ENCODE measurements at regions not wholly inside any gene's neighbourhood (a gene's known extent, or its start where the extent isn't known, plus 50 kb on each side); places are given as distances from the start of the nearest gene placed in this dataset.

GRCh38 chr2:129857200-129857599, 122.3 kb upstream of the RAB6C start:
- DNase-seq, result no peak

DNA sequence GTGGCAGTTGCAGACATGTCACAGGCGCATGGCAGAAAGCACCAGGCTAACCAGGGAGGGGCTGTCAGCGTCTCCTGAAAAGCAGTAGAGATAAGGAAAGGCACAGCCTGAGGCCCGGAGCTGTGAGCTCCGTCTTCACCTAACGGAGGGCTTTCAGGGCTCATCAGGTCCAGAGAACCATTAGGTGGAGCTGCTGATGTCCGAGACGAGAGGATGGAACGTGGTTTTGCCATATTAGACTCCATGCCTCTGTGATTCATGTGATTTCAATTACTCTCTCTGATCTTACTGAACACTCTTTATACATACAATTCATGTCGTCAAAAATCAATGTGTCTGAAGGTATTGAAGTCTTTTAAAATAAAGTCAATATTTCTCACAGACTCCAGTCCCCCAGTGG, 120.3 kb upstream of the RAB6C start:
- DNase-seq, result no peak

GRCh38 chr2:129860088-129860487, 119.4 kb upstream of the RAB6C start:
- no peak for DNase-seq

DNA sequence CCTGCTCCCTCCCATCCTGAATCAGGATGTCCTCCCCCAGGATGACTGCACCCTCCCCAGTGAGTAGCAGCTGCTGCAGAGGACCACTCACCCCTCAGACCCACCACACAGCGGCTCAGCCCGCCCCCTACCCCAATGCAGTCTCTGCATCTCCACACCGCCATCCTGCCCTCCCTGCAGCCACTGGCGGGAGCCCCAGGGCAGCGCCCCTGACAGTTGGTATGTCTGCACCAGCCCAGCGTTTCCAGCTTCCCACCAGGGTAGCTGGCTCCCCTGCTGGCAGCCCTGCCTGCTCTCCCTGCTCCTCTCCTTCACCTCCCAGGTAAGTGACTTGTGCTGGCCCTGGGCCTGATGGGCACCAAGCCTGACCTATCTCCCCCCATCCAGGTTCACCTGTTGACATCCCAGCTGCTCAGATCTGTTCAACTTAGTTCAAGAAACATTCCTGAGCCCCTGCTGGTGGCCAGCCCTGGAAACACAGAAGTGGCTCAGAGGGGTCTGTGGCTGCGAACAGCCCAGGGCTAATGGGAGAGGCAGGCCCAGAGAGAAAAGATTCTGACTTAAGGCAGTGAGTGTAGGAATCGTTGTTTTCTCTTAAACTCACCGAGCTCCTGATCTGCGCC, 117.7 kb upstream of the RAB6C start:
- no peak for DNase-seq

DNA sequence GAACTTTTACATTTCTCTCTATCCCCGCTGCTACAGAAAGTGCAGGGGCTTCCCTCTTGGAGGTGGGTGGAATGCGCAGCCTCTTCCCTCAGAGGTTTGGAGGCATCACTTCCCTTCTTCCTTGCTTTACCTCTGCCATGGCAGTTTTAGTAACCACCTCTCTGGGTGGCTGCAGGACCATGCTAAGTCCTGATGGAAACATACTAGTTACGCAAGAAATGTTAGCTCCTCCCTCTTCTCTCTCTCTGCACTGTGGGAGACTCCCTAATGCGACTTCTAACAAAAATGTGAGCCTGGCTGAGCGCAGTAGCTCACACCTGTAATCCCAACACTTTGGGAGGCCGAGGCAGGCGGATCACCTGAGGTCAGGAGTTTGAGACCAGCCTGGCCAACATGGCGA, 116.8 kb upstream of the RAB6C start:
- no peak for DNase-seq

DNA sequence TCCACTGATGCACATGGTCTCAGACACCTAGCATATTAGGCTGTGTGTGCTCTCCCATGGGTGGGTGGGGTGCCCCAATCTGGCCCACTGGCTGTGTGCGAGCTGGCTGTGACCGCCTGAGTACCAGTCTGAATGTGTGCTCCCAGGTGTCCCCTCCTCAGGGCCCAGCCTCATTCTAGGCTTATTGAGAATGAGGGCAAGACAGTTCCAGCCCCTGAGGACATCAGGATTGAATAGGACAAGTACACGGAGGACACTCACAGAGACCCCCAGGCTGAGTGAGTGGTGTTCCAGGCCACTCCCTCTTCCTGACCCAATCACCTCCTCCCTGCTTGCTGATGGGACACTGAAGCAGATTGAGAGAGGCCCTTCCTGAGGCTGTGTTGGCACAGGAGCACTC, 116.1 kb upstream of the RAB6C start:
- no peak for DNase-seq

DNA sequence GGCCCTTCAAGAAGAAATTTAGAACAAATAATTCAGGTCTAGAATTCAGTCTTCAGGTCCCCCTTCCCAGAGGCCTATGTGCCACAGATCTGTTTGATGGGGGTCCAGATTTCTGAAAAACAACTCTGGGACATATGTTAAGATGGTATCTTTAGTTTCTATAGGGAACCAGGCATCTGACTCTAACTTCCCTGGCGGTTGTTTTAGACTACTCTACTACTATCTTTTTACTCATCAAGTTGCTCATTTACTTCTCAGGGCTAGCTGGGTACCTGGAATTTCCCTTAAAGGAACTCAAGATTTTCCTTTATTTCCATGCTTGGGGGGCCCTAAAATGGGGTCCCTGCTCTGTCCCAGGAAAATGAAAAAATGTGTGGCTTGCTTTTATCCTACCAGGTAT, 114.7 kb upstream of the RAB6C start:
- DNase-seq, result no peak

DNA sequence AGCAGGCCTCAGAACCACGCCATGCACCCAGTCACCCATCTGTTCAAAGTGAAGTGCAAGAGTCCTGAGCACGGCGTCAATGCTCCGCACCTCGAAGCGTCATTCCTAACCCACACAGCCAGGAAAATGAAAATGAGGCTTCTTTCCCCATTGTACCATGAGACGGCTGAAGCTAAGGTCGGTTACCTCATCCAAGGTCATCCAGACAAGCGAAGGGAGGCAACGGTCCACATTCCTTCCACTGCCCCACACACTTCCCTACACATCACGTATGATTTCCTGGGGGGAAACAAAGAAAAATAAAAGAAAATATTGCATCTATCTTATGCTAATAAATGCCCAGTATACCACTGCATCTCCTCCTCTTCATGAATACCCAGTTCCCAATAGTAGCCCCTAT, 113.5 kb upstream of the RAB6C start:
- DNase-seq, result no peak

DNA sequence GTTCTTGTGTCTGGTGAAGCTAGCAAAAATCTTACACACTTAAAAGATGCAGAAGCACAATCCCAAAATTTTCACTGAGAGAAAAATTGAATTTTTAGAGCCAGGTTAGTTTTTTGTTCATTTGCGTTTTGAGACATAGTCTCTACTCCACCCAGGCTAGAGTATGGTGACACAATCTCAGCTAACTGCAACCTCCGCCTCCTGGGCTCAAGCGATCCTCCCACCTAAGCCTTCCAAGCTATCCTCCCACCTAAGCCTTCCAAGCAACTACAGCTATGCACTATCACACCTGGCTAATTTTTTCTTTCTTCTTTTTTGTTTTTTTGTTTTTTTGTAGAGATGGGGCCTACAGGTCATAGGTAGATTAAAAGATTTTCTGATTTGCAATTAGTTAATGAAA, 113.1 kb upstream of the RAB6C start:
- DNase-seq, result no peak

DNA sequence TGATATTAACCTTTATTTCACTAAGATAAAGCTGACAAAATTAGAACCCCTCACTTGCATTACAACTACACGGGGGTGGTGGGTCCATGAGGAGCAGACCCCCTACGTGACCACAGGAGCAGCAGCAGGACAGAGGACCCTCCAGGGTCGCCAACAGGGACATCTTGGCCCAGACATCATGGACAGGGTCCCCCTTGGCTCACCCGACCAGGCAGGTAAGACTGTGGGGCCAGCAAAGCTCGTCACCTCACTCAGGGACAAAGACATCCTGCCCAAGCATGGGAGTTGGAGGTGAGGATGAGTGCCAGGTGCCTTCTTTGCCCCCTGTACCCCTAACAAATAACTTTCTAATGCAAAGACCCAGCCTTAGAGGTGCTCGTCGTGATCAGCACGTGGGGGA, 111.3 kb upstream of the RAB6C start:
- no peak for DNase-seq

DNA sequence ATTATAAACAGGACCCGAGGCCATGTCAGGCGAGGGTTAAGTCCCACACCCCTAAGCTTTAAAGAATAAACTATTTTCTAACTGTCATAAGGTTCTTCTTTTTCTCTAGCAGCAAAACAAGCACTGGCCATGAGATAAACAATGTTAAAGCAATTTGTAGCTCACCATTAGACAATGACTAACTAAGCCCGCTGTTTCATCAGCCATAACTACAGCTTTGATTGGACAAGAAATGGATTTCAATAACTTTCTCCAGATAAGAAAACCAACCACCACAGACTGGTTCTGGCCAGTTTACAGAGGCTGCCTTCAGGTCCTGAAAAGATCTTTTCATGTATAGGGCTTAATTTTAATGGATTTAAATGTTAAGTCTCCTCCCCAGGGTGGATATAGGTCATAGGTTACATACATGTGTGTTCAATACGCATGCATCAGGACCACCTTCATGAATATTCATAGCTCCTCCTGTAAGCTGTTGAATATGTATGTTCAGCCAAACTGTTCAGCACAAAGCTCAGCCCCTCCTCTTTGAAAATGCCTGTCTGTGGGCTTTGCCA, 108.7 kb upstream of the RAB6C start:
- no peak for DNase-seq

- DNase-seq, result no peak
These were observed 107.0 kb upstream of the RAB6C start for GRCh38 chr2:129872446-129872845.

DNA sequence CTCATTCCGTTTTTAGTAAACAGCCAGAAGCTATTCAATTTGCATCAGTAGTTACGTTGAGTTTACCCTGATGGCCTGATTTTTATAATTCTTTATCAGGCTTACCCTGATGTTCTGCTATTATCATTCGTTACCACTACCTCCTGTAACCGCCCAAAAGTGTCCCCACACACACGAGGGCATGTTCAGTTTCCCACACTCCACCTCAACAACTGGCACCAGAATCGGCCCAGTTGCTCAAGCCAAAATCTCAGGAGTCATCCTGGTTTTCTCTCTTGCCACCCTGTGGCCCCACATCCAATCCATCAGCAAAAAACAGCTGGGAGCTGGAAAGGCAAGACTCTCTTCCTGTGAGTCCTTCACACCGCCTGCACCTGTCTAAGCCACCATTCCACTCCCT, 102.9 kb upstream of the RAB6C start:
- DNase-seq, result no peak

DNA sequence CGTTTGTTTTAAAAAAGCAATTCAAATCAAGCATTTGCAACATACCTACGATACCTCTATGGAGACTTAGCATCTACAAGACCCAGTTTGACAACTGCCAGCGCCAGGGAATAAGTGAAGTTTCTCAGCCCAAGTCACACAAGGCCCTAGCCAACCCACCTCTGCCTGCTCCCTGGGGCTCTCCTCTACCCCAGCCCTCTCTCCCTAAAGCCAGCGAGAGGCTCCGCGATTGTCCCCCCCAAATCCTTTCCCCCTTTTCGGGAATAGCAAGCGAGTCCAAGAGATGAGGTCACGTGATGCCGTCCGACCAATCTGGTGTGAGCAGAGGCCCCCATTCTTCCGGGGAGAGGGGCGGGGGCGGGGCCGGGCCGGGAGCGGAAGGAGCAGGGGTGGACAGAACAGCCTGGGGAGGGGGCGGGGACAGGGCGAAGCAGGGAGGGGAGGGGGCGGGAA, 102.2 kb upstream of the RAB6C start:
- DNase-seq, result peak; percentile 63 to 94 (median 88)

DNA sequence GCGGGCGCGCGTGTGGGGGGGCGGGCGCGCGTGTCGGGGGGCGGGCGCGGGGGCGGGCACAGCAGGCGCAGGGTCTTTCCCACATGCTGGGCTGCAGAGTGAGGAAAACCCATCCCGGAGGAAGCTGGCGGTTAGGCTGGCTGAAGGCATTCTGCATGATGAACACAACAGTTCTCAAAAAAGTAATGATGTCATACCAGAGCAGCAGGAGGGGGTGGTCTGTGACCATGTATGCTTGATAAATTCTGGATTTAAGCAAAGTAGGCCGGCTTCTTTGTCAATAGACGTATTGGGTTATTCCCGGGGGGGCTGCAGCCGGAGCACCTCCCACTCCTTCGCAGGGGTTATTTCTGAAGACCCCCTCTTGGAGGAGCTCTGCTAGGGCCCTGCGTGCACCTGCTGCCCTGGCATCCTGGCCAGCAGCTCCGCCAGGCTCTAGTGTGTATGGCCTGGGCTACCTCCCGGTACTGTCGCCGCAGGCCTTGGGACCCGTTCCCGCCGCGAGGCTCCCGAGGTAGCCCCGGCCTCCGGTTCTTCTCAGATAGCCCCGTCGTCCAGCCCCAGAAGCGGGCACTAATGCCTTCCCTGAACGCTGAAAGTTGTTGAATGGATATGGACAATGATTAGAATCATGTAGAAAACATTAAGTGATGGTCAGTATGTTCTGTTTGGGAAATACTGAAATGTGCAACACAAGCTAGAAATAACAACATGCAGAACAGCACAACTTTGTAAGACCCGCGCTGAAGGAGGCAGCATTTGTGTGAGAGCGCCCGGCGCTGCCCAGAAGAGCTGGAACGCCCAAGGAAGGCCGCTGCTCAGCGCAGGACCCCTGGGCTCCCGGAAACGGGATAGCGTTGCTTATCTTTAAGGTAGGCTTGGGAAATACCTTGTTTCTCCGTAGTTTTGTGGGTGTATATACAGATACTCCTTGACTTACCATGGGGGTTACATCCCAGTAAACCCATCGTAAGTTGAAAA, 101.4 kb upstream of the RAB6C start:
- DNase-seq, result peak in 11 of 14 donors; percentile 19 to 86 (median 72)

GRCh38 chr2:129879614-129880180, 99.8 kb upstream of the RAB6C start:
- DNase-seq, result no peak

DNA sequence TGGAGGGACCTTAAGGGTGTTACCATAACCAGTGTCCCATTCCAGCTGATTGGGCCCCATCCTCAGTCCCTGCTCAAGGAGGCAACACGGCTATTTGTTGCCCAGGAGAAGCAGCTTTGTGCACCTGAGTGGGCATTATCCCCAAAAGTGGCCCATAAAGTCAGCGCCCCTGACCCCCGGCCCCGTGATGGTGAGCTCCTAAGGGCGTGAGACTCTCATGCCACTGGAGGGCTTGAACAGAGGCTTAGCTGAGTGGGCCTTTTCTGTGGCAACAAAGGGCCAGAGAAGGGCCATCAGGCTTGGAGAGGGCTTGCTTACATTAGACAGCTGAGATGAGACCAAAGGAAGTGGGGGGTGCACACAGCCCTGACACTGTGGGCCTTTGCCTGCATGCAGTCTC, 99.2 kb upstream of the RAB6C start:
- no peak for DNase-seq

DNA sequence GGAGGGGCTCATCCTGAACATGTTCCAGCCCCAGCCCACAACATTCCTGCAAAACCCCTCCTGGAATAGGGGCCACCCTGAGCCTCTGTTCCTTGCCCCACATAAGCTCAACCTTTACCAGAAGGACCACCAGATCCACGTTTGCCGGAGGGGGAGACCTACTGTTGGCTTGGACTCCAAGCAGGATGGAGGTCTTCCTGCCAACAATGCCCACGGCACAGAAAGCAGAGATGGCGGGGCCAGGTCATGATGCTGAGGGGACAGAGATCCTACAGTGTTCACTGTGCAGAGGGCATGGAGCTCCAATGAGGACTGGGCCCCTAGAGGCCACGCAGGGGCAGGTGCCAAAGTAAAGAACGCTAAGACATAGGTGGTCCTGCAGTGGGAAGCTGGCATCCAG, 98.5 kb upstream of the RAB6C start:
- DNase-seq, result no peak

- no peak for DNase-seq
These were observed 97.6 kb upstream of the RAB6C start for GRCh38 chr2:129881786-129882396.

DNA sequence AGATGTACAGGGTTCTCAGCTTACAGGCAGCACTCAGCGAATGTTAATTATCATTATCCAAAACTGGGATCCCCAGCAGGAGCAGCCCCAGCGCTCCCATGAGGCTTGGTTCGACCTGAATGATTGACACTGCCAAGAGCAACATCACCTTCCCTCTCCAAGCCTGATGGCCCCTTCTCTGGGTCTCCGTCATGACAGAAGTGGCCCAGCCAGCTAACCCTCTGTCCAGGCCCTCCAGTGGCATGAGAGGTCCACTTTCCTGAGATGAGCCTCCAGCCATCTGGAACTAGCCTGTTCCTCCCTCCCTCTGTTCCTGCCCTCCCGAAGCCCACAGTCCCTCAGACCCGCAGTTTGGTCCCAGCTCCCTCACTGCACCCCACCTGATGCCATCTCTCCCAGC, 97.0 kb upstream of the RAB6C start:
- DNase-seq, result no peak

DNA sequence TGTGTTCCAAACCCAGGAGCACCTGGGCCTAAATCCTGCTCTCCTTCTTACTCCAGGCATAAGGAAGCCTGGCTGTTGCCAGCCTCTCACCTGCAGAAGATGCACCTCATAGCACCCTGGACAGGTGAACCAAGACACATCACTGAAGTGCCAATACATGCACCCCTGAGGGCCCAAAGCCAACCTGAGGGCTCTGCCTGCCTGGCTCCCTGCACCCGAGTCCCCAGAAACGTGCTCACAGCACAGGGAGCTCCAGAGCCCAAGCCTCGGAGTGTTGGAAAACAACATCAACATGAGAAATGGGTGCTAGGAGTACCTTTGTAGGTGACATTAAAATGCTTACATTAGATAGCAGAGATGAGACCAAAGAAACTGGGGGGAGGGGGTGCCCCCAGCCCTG, 96.3 kb upstream of the RAB6C start:
- no peak for DNase-seq

- DNase-seq, result no peak
These were observed 95.2 kb upstream of the RAB6C start for GRCh38 chr2:129884221-129884786.

DNA sequence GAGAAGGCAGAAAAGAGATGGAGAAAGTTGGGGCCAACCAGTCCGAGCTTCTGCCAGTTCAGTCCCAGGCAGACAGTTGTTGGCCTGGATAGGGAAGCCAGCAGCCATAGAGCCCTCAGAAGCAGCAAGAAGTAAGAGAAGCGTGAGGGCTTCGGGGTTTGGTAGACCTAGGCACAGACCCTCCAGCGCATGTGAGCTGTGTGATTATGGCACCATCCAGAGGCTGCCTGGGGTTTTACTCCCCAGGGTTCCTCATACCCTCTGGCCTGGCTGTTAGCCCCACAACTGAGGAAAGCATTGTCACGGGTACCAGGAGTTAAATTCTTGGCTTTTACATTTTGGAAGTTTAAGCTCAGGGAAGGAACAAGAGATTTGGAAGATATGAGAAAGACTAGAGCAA, 93.7 kb upstream of the RAB6C start:
- no peak for DNase-seq

All from C1 segment of cervical spinal cord (tissue), 14 donors.